Loucy (cell line): ENCODE measurements at regions not wholly inside any gene's neighbourhood (a gene's known extent, or its start where the extent isn't known, plus 50 kb on each side); places are given as distances from the start of the nearest gene placed in this dataset.

ENCODE experiments used
- CTCF ChIP-seq: fragments of 200-600 bp; sonication (generic); conservative IDR thresholded peaks from 2 replicates; pipeline ENCODE4 v1.5.1; 2014; ENCODE audit warnings: mild to moderate bottlenecking, antibody characterized with exemption, low read length
- EZH2phosphoT487 ChIP-seq: fragments of 200-600 bp; IDR thresholded peaks from 2 replicates; pipeline ENCODE4 v1.6.1; 2018; ENCODE audit warnings: antibody characterized with exemption, mild to moderate bottlenecking, moderate library complexity, borderline replicate concordance

GRCh38 chr22:22113701-22114100, 130.9 kb upstream of the VPREB1 start:
- no peak for TF ChIP-seq CTCF
- no peak for TF ChIP-seq EZH2phosphoT487
